GM19467 (cell line): ENCODE measurements at regions not wholly inside any gene's neighbourhood (a gene's known extent, or its start where the extent isn't known, plus 50 kb on each side); places are given as distances from the start of the nearest gene placed in this dataset.

Experiments used
- ATAC-seq: cut with Tn5 transposase; IDR thresholded peaks from one replicate; pipeline ENCODE4 v1.9.1; 2021; ENCODE audit warnings: mild to moderate bottlenecking, moderate library complexity; ENCODE audit not compliant: unreplicated experiment

- no peak for ATAC-seq
Measured at GRCh38 chr9:18331808-18332209, 142.1 kb upstream of the ADAMTSL1 start.

GRCh38 chr9:18333157-18333556, 140.8 kb upstream of the ADAMTSL1 start:
- ATAC-seq: no peak

DNA sequence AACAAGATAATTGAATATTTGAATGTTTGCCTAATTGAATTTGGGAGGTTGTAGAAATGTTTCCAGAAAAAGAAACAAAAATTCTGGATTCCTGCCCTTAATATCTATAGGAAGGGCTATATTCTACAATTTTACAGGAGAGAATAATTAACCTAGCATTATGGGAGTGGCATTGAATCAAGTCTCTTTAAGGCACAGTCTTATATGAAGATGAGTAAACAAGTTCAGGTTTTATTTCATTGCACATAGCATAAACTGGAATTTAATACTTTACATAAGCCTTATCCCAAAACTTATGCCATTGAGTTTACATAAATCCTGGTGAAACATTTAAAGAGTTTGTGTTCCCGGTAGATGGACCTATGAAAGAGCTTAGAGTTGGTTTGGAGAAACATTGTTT, 138.1 kb upstream of the ADAMTSL1 start:
- no peak for ATAC-seq

DNA sequence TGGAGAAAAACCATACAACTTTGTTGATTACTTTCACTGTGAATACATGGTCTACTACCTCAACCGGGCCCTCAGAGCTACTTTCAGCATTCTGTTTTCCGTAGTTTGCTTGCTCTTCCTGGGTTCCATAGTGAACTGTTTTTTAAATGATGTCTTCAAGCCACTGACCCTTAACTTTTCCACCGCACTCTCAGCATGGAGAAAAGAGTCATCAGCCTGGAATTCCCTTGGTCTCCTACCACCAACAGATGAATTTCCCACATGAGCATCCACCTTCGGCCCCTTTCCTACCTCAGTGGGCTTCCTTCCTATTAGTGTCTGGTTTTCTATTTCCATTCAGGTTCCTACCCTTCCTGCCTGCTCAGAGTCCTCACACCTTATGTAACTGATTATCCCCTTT, 135.9 kb upstream of the ADAMTSL1 start:
- ATAC-seq: no peak

- no peak for ATAC-seq
Measured at GRCh38 chr9:18343784-18344183, 130.2 kb upstream of the ADAMTSL1 start.

DNA sequence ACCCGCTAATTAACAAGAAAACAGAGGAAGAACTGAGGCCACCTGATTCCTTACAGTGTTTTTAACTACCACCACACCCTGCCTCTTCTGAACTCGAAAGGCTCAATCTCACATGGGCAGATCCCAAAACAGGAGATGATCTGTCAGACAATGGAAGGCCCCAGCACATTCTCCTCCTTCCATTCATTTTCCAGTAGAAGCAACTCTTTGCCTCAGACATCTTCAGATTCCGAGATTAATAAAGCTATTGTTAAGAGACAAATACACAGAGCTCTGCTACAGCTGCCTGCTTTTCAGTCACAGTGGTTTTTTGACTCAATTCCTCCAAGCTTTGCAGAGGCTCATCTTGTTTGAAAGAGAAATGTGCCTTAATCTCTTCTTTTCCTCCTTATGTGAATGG, 127.2 kb upstream of the ADAMTSL1 start:
- no peak for ATAC-seq

DNA sequence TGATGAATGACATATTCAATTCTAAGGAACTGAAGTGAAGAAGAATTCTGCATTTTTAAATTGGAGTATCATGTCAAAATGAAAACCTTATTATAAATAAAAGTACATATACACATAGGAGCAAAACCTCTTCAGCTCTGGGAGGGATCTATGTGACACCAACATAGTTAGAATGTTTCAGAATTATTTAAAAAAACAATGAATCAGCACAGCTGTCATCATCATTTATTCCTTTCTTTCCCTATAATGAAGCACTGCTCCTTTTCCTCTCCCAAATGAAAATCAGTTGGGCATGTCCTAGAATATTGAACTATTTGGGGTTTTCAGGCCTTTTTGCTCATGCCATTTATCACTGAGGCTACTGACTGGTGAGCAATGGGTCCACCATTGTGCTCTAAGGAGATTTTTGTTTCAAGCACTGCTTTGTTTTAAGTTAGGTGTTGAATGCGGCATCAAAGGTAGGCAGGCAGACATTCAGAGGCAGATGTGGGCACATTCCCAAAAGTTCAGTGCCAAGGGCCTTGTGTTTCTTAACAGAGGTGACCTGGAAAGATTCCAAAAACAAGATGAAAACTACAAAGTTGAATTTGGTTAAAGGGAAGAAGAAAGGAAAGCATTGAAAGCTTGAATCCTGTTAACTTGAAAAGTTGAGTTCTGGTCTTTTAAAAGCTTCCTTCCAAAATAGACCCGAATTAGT, 126.4 kb upstream of the ADAMTSL1 start:
- ATAC-seq: no peak

- no peak for ATAC-seq
Measured at GRCh38 chr9:18348083-18348475, 125.9 kb upstream of the ADAMTSL1 start.

GRCh38 chr9:18349530-18349929, 124.4 kb upstream of the ADAMTSL1 start:
- ATAC-seq: no peak

DNA sequence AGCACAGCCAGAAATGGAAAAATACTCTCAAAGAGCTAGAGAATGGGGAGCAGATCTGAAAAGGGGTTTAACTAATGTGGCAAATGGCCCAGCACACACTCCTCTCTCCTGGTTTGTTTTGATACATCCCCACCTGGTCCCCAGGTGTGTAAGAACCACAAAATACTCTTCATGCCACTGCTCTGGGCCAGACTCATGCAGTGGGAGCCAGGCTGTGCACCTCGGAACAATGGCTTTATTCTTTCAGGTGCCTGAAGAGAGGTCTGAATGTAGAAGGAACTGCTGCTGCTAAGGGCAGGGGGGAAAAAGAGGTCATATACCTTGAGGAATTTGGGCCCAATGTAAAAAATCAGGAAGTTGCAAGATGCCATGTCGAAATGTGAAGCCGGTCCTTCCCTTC, 123.9 kb upstream of the ADAMTSL1 start:
- no peak for ATAC-seq

- ATAC-seq: no peak
Measured at GRCh38 chr9:18350995-18351595, 122.9 kb upstream of the ADAMTSL1 start.

GRCh38 chr9:18352711-18353110, 121.2 kb upstream of the ADAMTSL1 start:
- no peak for ATAC-seq

GRCh38 chr9:18353473-18353872, 120.5 kb upstream of the ADAMTSL1 start:
- ATAC-seq: no peak

GRCh38 chr9:18357321-18357720, 116.6 kb upstream of the ADAMTSL1 start:
- ATAC-seq: no peak

- no peak for ATAC-seq
Measured at GRCh38 chr9:18358325-18358724, 115.6 kb upstream of the ADAMTSL1 start.

GRCh38 chr9:18359335-18359734, 114.6 kb upstream of the ADAMTSL1 start:
- no peak for ATAC-seq

DNA sequence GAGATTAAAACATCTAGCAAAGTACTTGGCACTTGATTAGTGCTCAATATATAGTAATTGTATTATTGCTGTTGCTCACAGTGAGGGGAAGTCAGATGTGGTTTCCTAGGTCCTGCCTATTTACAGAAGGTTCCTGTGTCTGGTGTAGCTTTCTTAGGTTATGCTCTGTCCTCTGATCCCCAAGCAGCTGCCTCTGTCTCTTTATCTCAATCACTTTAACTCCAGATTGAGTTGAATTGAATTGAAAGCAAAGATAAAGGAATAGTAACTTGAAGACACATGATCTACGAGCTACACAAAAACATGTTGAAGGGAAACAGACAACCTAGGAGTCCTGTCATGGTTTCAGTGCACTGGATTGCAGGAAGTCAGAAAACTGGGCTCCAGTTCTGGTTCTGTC, 113.9 kb upstream of the ADAMTSL1 start:
- no peak for ATAC-seq

DNA sequence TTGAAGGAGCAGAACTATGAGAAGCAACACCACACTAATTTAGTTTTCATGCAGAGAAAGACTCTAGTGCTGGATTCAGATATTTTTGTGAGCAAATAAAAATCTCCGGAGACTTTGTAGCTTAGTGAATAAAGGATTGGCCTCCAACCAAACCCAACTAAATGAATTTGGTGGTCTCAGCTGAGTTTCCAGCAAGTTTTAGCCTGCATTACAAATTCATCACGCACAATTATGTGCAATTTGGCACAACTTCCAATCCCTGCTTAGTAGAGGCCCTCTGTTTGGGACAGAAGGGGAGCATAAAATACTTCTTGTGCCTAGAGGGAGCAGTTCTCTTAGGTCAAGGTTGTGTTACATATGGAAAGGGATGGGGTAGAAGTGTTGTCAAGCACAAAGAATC, 112.3 kb upstream of the ADAMTSL1 start:
- no peak for ATAC-seq

- ATAC-seq: no peak
Measured at GRCh38 chr9:18362166-18362565, 111.8 kb upstream of the ADAMTSL1 start.

GRCh38 chr9:18362901-18363685, 110.9 kb upstream of the ADAMTSL1 start:
- ATAC-seq: no peak

- ATAC-seq: no peak
Measured at GRCh38 chr9:18365651-18366050, 108.3 kb upstream of the ADAMTSL1 start.

DNA sequence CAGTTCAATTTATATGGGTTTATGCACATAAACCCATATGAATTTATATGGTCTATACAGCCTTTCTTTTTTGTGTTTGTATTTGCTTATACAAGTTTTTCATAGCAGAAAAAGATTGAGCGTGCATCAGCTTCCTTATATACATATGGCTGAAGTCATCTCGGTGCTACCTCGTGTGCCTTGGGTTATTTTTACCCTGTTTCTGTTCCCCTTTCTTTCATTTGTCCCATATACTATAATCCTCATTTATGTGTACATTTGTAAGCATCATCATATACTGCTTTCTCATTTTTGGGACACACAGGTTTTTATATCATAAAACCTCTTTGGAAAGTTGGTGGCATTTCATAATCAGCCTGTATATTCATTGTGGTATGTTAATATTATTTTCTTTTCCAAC, 107.8 kb upstream of the ADAMTSL1 start:
- no peak for ATAC-seq
